HG03175 (cell line): ENCODE measurements at regions not wholly inside any gene's neighbourhood (a gene's known extent, or its start where the extent isn't known, plus 50 kb on each side); places are given as distances from the start of the nearest gene placed in this dataset.
"Not testable (repeated sequence)": the region's sequence is repeated elsewhere in the genome, so short reads cannot be mapped to it uniquely, and the experiment has no call there.

ENCODE experiments used
- ATAC-seq: cut with Tn5 transposase; IDR thresholded peaks from one replicate; pipeline ENCODE4 v1.9.1; 2021; ENCODE audit warnings: mild to moderate bottlenecking, moderate library complexity; ENCODE audit not compliant: unreplicated experiment

- ATAC-seq: no peak
These were observed 296.6 kb upstream of the PRICKLE1 start for GRCh38 chr12:42886160-42886559.

- no peak for ATAC-seq
These were observed 296.1 kb upstream of the PRICKLE1 start for GRCh38 chr12:42885677-42886076.

GRCh38 chr12:42884116-42884515 lies 294.6 kb upstream of the PRICKLE1 start:
- ATAC-seq: no peak

GRCh38 chr12:42873401-42873800 lies 283.9 kb upstream of the PRICKLE1 start:
- ATAC-seq: no peak

GRCh38 chr12:42871816-42872215 lies 282.3 kb upstream of the PRICKLE1 start:
- no peak for ATAC-seq

DNA sequence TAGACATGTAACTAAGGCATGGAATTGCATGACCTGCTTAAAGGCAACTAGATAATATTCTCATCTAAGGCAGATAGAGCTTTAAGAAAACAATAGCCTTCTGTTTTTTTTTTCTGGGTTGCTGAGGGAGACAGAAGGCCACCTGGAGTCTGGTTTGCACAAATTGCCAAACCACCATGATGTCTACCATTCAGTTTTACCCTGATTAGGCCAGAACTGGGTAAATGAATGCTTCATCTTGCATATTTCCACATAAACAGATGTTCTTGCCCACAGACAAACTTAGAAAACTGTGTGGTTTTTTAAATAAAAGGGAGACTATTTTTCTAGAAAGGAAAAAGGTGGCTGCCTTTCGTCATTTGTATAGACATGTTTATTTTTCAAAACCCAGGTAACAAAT lies 278.7 kb upstream of the PRICKLE1 start:
- no peak for ATAC-seq

GRCh38 chr12:42865282-42865681 lies 275.7 kb upstream of the PRICKLE1 start:
- no peak for ATAC-seq

DNA sequence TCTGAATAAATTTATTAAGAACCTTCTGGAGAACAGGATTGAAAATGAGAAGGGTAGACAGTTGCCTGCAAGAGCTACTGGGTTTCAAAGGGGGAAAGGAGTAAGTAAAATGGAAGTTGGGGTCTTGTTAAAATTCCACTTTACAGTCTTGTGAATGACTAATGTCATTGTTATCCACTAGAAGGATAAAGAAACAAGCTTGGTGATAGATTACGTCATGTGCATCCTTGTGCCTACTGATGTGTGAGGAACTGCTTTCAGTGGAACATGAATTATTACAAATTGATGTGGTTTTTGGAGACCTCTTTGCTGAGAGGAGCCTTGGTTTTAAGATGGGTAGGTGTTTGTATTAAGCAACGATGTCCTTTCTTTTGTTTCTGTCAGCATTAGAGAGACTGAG lies 272.5 kb upstream of the PRICKLE1 start:
- no peak for ATAC-seq

GRCh38 chr12:42860331-42860730 lies 270.8 kb upstream of the PRICKLE1 start:
- not testable (repeated sequence) for ATAC-seq

GRCh38 chr12:42859612-42860011 lies 270.1 kb upstream of the PRICKLE1 start:
- no peak for ATAC-seq

- ATAC-seq: no peak
These were observed 267.6 kb upstream of the PRICKLE1 start for GRCh38 chr12:42857106-42857505.

- no peak for ATAC-seq
These were observed 265.9 kb upstream of the PRICKLE1 start for GRCh38 chr12:42855362-42855950.

DNA sequence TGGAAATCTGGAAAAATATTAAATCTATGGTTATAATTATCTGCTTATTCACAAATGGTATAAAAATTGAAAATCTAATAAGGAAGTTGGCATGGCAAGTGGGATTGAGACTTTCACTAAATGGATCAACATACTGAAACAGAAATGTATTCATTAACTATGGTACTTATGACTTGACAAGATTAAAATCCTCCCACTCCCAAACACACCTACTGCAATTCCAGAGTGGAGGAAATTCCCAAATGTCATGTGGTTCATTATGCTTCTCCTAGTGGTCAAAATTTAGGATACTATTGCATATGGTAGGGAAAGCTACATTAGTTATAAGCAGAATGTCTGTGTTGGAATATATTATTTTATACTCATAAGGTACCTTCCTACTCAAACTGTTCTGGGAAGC lies 265.3 kb upstream of the PRICKLE1 start:
- ATAC-seq: no peak

DNA sequence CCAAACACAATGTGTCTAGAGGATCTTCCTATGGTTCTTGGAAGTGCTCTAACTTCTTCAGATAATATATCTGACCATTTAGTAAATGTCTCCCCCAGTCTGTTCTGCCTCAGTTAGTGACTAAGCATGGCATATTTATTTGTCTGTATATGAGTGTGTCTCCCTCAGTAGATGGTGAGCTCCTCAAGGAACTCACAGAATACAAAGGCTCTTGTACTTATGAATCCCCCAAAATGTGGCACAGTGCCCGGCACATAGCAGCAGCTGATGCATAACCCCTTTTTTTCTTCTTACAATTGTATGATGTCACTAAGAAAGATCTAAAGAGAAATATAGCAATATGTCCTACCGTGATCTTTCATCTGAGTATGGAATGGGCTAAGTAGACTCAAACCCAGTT lies 264.7 kb upstream of the PRICKLE1 start:
- no peak for ATAC-seq

GRCh38 chr12:42853370-42854140 lies 264.0 kb upstream of the PRICKLE1 start:
- ATAC-seq: no peak

- ATAC-seq: no peak
These were observed 257.2 kb upstream of the PRICKLE1 start for GRCh38 chr12:42846782-42847181.

- no peak for ATAC-seq
These were observed 244.5 kb upstream of the PRICKLE1 start for GRCh38 chr12:42834062-42834461.

DNA sequence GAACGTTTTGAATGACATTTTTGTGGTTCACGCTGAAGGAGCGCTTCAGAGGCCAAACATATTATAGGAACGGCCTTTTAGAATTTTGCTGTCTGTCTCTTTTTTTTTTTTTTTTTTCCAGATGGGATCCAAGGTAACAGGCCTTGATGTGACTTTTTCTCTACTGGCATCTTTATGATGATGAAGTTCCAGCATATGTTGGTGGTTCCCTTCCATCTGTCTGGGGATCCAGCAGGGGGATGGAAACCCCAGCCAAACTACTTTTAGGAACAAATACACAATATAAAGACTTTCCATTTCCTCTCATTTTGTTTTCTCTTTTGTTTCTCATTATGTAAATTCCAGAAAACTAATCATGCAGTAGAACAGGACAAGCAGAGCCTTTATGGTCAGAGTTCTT lies 239.3 kb upstream of the PRICKLE1 start:
- ATAC-seq: no peak

GRCh38 chr12:42824327-42824726 lies 234.8 kb upstream of the PRICKLE1 start:
- ATAC-seq: no peak

GRCh38 chr12:42823679-42824078 lies 234.1 kb upstream of the PRICKLE1 start:
- no peak for ATAC-seq

- no peak for ATAC-seq
These were observed 230.3 kb upstream of the PRICKLE1 start for GRCh38 chr12:42819846-42820245.

DNA sequence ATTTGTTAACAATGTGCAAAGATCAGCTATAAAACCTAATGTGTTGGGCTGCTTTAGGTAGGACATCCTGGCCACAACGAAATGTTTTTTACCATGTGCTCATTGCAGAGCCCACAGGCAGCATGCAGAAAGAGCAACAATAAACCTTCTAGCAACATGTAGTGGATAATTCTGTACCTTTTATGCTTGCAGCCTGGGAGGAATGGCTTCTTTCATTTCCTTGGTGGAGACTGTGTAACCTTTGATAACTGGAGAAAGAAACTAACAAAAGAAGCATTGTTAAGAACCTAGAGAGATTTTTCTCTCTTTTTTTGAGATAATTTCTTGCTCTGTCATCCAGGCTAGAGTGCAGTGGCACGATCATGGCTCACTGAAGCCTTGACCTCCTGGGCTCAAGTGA lies 225.5 kb upstream of the PRICKLE1 start:
- no peak for ATAC-seq

DNA sequence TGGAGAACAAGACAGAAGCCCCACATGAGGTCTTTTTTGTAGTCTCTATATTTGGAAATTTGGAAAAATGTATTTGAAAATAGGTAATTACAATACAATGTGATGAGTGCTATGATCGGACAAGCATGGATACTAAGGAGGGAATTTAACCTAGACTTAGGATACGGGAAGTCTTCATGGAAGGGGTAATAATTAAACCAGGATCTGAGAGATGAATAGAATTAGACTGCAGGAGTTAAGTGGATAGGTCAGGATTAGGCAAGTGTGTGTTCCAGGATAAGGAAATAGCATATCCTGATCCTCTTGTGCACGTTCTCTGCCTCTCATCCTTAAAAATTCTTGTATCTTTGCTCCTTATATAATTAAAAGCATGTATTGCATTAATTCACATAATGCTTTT lies 223.3 kb upstream of the PRICKLE1 start:
- ATAC-seq: no peak
